ENCODE measurements at regions not wholly inside any gene's neighbourhood (a gene's known extent, or its start where the extent isn't known, plus 50 kb on each side); places are given as distances from the start of the nearest gene placed in this dataset.

DNA sequence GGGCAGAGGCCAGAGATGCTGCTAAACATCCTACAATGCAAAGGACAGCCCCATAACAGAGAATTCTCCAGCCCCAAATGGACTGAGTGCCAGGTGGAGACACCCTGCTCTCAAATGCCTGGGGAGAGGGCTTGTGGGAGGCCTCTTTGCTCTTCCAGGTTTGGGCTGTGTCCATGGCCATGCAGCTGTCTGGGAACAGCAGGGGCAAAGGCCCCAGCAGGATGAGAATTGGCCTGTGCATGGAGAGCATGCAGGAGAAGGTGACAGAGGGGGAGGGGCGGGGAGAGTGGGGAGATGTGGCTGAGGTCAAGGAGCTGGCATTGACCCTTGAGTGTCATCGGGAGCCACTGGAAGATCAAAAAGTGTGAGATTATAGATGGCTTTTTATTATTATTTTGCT is 111.5 kb upstream of the ERCC6L2 start:
- H3K4me3 ChIP-seq (ENCODE audit: low read depth, low read length) = no peak overlapping the region
- no peak for DNase-seq (ENCODE audit: low read depth)
- TF ChIP-seq, protein P1, sequence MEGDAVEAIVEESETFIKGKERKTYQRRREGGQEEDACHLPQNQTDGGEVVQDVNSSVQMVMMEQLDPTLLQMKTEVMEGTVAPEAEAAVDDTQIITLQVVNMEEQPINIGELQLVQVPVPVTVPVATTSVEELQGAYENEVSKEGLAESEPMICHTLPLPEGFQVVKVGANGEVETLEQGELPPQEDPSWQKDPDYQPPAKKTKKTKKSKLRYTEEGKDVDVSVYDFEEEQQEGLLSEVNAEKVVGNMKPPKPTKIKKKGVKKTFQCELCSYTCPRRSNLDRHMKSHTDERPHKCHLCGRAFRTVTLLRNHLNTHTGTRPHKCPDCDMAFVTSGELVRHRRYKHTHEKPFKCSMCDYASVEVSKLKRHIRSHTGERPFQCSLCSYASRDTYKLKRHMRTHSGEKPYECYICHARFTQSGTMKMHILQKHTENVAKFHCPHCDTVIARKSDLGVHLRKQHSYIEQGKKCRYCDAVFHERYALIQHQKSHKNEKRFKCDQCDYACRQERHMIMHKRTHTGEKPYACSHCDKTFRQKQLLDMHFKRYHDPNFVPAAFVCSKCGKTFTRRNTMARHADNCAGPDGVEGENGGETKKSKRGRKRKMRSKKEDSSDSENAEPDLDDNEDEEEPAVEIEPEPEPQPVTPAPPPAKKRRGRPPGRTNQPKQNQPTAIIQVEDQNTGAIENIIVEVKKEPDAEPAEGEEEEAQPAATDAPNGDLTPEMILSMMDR (IDR thresholded peaks at IDR 0.05; ENCODE audit: control insufficient read depth, extremely low read depth, insufficient read depth) = no peak

DNA sequence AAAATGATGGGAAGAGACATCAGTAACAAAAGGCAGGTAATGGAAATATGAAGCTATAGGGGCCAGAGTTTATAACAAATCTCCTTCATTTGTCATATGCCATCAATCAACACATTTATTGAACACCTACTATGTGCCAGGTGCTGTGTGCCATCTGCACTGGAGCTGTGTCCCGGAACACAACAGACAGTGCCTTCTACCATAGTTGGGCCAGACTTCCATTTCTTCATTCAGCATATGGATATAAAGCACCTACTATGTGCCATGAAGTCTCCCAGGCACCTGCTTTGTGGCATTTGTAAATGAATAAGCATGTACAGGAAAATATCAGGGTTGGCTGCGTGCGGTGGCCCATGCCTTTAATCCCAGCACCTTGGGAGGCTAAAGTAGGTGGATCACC is 112.5 kb upstream of the ERCC6L2 start:
- no peak overlapping the region for H3K4me3 ChIP-seq (ENCODE audit: low read depth, low read length)
- TF ChIP-seq, protein P1 (IDR thresholded peaks at IDR 0.05; ENCODE audit: control insufficient read depth, extremely low read depth, insufficient read depth) = no peak
- DNase-seq (ENCODE audit: low read depth) = no peak

DNA sequence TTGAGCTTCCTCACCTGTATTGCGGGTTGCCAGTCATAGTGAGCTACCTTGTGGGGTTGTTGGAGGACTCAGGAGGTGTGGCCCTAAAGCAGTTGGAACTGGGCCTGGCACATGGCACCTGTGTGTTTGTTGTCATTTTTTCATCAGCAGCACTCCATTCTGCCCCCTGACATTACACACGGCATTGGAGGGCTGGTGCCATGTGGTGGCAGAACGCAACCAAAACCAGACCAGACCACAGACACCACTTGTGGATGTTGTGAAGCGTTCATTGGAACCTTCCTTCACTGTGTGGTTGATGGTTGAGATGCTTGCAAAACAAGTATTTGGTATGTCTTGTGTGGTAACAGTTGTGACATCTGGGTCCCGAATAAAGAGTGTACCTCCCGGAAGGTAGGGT is 113.2 kb upstream of the ERCC6L2 start:
- TF ChIP-seq, protein P1 (IDR thresholded peaks at IDR 0.05; ENCODE audit: control insufficient read depth, extremely low read depth, insufficient read depth) = no peak
- no peak overlapping the region for H3K4me3 ChIP-seq (ENCODE audit: low read depth, low read length)
- DNase-seq (ENCODE audit: low read depth) = no peak

DNA sequence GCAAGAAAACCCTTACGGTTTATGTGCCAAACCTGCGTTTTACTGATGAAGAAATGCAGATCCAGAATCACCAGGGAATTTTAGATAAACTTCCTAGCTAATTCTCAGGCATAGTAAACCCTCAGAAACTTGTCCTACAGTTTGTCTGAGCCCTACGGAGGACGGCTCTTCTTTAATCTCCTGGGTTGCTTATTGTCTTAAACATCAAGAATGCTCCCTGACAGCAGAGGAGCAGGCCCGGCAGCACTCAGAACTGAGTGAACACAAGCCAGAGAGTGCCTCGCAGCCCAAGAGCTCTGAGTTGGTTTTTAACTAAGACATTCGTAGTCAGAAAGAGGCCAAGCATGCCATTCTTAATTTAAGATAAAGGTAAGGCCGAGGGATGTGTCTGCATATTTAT is 114.7 kb upstream of the ERCC6L2 start:
- DNase-seq (ENCODE audit: low read depth) = no peak
- H3K4me3 ChIP-seq (ENCODE audit: low read depth, low read length) = no peak overlapping the region
- TF ChIP-seq, protein P1 (IDR thresholded peaks at IDR 0.05; ENCODE audit: control insufficient read depth, extremely low read depth, insufficient read depth) = no peak

DNA sequence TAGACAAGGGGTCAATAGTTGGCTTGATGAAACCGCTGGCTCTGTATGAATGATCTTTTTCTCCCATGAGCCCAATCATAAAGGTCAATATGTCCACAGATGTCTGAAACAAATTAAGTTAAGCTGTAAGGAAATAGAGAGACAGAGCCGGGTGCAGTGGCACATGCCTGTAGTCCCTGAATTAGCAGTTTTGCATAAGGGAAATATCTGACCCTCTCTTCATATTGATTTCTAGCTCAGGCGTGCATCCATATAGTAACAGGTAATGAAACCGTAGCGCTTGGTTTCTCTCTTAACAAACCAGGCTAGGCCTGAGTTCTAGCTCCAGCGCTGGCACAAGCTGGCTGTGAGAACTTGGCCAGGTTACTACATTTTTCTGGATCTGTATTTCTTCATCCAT is 118.1 kb upstream of the ERCC6L2 start:
- TF ChIP-seq, protein P1 (IDR thresholded peaks at IDR 0.05; ENCODE audit: control insufficient read depth, extremely low read depth, insufficient read depth) = no peak
- DNase-seq (ENCODE audit: low read depth) = no peak
- H3K4me3 ChIP-seq (ENCODE audit: low read depth, low read length) = no peak overlapping the region

DNA sequence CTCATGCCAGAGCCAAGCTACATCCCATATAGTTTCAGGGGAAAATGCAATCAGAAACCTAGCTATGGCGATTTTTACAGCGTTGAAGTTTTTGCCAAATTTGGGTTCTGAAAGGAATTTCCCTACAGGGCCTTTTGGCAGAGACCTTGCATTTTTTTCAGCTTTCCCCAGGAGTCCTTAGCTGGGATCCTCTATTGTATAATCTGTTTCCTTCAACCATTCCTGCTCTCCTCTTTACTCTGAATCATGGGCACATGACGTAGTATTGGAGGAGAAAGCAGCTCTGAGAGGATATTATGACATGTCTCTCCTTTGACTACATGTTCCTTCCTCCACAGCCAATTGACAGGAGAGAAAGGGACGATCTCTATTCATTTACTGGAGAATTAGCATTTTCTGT is 118.5 kb upstream of the ERCC6L2 start:
- TF ChIP-seq, protein P1 (IDR thresholded peaks at IDR 0.05; ENCODE audit: control insufficient read depth, extremely low read depth, insufficient read depth) = no peak
- H3K4me3 ChIP-seq (ENCODE audit: low read depth, low read length) = no peak overlapping the region
- no peak for DNase-seq (ENCODE audit: low read depth)

DNA sequence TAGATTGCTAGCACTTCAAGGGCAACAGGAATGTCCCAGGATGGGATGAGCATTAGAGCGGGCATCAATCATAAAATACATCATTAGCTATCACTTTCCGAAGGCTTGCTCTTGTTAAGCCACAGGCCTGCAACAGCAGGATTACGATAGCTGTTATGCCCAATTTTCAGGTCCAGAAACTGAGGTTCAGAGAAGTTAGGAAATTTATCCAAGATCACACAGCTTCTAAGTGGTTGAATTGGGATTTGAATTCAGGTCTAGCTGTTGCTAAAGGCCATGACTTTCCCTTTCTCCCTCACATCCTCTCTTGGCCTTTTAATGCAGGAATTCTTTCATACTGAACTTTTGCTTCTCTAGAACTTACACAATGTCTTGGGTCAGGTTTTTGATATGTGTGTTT is 119.4 kb upstream of the ERCC6L2 start:
- H3K4me3 ChIP-seq (ENCODE audit: low read depth, low read length) = no peak overlapping the region
- TF ChIP-seq, protein P1 (IDR thresholded peaks at IDR 0.05; ENCODE audit: control insufficient read depth, extremely low read depth, insufficient read depth) = no peak
- no peak for DNase-seq (ENCODE audit: low read depth)
